ENCODE measurements at regions not wholly inside any gene's neighbourhood (a gene's known extent, or its start where the extent isn't known, plus 50 kb on each side); places are given as distances from the start of the nearest gene placed in this dataset.

DNA sequence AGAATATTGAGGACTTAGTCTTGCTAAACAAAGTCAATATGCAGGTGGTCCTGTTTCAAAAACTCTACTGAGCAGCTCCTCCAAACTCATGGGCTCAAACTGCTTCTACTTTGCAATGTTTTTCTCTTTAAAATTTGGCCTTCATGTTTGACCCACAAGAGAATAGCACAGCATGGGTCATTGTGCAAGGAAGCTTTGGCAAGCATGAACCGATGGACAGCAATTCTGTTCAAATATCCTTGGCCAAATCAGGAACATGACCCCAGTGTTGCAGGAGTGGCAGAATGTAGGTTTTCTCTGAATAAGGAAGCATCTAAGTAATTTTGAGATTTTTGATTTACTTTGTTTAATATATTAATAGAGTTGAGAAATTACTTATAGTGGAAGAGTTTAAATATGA lies 477.9 kb downstream of the KCNJ3 start:
- DNase-seq (ENCODE audit: low read depth, low spot score), result no peak

GRCh38 chr2:155169317-155169716 lies 470.8 kb downstream of the KCNJ3 start:
- no peak for DNase-seq (ENCODE audit: low read depth, low spot score)

- DNase-seq (ENCODE audit: low read depth, low spot score), result no peak
Observed at GRCh38 chr2:155162494-155162893, 464.0 kb downstream of the KCNJ3 start.

DNA sequence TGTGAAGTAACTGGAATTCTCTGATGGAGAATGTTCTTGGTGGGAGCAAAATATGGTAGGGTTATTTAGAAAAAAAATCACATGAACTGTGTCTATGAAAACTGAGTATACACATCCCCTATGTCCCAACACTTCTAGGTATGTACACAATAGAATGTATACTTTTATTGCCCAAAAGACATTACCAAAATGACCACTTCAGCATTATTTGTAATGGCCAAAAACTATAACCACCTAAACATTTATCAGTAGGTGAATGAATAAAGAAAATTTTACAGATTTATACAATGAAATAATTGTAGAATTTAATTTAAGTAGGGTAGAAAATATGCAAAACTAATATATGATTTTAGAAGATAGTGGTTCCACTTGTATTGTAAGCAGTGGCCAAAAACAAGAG lies 462.8 kb downstream of the KCNJ3 start:
- no peak for DNase-seq (ENCODE audit: low read depth, low spot score)

DNA sequence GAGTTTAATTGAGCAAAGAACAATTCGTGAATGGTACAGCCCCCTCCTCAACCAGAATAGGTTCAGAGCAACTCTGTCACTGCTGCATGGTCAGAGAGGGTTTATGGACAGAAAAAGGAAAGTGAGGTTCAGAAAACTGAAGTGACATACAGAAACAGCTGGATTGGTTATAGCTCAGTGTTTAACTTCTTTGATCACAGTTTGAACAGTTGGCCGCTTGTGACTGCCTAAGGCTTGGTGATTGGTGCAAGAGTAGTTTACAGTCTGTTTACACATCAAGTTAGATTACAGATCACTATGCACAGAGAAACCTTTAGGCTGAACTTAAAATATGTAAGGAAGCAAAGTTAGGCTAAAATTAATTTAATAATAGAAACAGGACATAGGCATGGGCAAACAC lies 459.2 kb downstream of the KCNJ3 start:
- no peak for DNase-seq (ENCODE audit: low read depth, low spot score)

- no peak for DNase-seq (ENCODE audit: low read depth, low spot score)
Observed at GRCh38 chr2:155157065-155157464, 458.6 kb downstream of the KCNJ3 start.

DNA sequence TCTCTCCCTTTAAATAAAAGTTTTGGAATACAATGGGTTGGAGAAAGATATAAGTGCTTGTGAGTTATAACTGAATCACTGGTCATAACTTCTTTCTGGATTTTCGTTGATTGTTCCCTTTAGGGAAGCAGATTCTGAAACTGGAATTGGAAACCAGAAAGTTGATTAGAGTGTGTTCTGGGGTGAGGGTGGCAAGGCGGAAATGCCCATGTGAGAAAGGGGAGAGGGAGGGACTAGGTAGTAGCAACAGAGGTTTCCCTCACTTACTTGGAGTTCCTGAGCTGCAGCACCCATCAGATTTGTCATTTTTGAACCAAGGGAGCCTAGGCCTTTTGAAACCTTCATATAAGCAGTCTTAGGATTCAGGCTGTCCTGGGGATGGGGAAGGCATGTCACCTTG lies 453.4 kb downstream of the KCNJ3 start:
- DNase-seq (ENCODE audit: low read depth, low spot score), result no peak

GRCh38 chr2:155151472-155151871 lies 453.0 kb downstream of the KCNJ3 start:
- DNase-seq (ENCODE audit: low read depth, low spot score), result no peak

DNA sequence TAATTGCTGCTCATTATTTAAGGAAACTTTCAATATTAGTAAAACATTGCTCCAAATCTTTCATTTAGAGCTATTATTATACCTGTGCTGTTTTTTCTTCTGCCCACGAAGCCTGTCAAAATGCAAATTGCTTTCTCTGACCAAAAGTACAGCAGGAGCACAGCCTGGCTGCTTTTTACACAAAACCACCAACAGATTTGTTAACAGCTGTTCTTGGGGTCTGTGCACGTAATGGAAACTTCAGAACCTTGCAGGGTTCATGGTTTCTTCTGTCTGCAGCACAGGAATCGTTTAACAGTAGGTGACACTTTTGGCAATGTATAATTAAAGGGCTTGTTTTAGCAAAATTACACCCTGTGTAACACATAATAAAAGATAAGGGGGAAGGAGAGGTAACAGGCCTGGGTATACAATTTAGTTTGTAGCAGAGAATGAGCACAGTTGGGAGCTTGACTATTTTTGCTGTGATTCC lies 447.3 kb downstream of the KCNJ3 start:
- no peak for DNase-seq (ENCODE audit: low read depth, low spot score)

DNA sequence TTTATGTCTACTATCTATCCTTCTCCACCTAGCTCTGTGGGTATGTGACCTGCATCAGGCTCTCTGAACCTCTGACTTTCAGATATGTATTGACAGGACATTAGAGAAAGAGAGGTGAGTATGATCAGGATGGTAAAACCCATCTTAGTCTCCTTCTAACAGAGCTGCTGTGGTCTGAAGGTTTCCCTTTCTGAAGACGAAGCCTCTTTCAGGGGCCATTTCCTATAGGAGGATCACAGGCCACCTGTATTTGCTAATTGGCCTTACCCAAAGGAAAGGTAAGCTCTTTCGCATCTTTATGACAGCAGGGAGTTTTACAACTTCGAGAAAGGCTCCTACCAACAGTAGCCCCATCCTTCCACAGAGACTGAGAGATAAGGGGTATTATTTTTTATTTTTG lies 442.9 kb downstream of the KCNJ3 start:
- DNase-seq (ENCODE audit: low read depth, low spot score), result no peak

- DNase-seq (ENCODE audit: low read depth, low spot score), result no peak
Observed at GRCh38 chr2:155125585-155126230, 427.2 kb downstream of the KCNJ3 start.

- no peak for DNase-seq (ENCODE audit: low read depth, low spot score)
Observed at GRCh38 chr2:155115846-155116245, 417.4 kb downstream of the KCNJ3 start.

GRCh38 chr2:155111070-155111469 lies 412.6 kb downstream of the KCNJ3 start:
- DNase-seq (ENCODE audit: low read depth, low spot score), result no peak

- no peak for DNase-seq (ENCODE audit: low read depth, low spot score)
Observed at GRCh38 chr2:155109527-155109926, 411.0 kb downstream of the KCNJ3 start.

- peak; percentile 40 for DNase-seq (ENCODE audit: low read depth, low spot score)
Observed at GRCh38 chr2:155100261-155100660, 401.8 kb downstream of the KCNJ3 start.

GRCh38 chr2:155099784-155100183 lies 401.3 kb downstream of the KCNJ3 start:
- DNase-seq (ENCODE audit: low read depth, low spot score), result peak; percentile 66

- no peak for DNase-seq (ENCODE audit: low read depth, low spot score)
Observed at GRCh38 chr2:155095613-155096012, 397.1 kb downstream of the KCNJ3 start.

DNA sequence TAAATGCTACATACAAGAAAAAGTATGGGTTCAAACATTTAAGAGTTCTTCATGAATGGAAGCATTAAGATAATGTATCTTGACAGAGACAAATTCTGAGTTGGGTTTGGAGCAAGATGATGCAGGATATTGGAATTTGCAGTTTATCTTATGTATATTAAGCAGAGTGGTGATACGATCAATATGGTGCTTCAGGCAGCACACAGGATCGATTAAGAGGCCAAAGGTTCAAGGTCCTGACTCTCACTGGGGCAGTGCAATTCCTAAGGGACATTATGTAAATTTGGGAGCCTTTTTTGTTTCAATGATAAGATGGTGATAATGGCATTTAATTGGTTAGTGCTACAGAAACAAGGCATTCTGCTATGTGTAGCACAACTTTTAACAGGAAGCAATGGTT lies 381.9 kb downstream of the KCNJ3 start:
- DNase-seq (ENCODE audit: low read depth, low spot score), result no peak

- DNase-seq (ENCODE audit: low read depth, low spot score), result no peak
Observed at GRCh38 chr2:155070489-155070888, 372.0 kb downstream of the KCNJ3 start.

DNA sequence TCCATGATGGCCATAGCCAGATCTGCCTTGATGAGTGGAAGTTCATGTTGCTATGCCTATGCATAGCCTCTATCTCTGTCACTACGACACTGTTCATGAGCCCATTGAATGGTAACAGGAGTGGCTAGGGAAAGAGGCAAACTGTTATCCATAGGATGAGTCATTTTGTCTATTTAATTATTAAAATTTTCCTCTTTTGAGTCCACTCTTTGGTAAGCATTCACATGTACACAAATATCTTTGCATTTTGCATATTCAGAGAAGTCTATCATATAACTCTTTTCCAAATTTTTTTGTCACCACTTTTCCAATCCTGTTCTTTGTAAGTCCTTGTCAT lies 364.4 kb downstream of the KCNJ3 start:
- DNase-seq (ENCODE audit: low read depth, low spot score), result no peak

DNA sequence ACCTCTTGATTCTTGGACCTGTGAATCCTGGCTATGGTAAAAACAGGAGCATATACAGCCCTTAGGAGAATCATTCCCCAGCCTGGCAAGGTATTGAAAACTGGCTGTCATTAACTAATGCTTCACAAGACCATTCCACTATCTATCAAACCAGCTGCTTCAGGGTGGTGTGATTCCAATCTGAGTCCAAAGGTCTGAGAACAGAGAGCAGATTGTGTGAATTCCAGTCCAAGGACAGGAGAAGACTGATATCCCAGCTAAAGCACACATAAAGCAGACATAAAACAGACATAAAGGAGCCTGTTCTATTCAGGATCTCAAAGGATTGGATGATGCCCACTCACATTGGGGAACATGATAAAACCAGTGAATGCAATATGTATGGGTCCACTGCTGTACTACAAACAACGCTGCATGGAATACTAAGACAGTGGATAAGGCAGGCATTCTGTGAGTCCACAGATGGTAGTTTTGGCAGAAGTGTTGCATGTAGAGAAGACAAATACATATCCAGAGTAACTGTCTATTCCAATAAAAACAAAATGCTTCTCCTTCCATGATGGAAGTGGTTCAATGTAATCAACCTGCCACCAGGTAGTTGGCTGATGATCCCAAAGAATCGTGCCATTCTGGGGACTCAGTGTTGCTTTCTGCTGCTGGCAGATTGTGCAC lies 363.9 kb downstream of the KCNJ3 start:
- no peak for DNase-seq (ENCODE audit: low read depth, low spot score)

GRCh38 chr2:155060896-155061295 lies 362.4 kb downstream of the KCNJ3 start:
- DNase-seq (ENCODE audit: low read depth, low spot score), result no peak

DNA sequence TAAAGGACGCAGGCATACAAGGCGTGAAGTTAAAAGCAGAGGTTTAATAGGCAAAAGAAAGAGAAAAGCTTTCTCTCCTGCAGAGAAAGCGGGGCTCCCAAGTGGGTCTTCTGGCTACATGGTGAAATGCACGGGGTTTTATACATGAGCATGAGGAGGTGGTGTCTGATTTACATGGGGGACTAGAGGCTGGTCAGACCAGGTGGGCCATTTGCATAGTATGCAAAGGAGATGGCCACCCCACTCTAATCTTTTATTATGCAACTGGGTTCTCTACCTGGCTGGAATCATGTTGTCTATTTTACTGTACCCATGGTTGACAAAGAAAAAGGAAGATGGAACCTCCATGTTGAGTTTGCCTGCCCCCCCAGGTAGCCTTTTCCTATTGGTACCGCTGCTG lies 356.2 kb downstream of the KCNJ3 start:
- no peak for DNase-seq (ENCODE audit: low read depth, low spot score)

- no peak for DNase-seq (ENCODE audit: low read depth, low spot score)
Observed at GRCh38 chr2:155043097-155043496, 344.6 kb downstream of the KCNJ3 start.

Data from ELF-1 (cell line).